HepG2 (cell line): ENCODE measurements at regions not wholly inside any gene's neighbourhood (a gene's known extent, or its start where the extent isn't known, plus 50 kb on each side); places are given as distances from the start of the nearest gene placed in this dataset.
"Not testable (repeated sequence)": the region's sequence is repeated elsewhere in the genome, so short reads cannot be mapped to it uniquely, and the experiment has no call there.

Experiments used
- CHD2 ChIP-seq: IDR thresholded peaks from 2 replicates; pipeline ENCODE4 v1.6.1; 2011; ENCODE audit warnings: low read depth, low read length, improper control_type of control experiment
- CTCF ChIP-seq: sonication (generic); formaldehyde crosslinking; IDR thresholded peaks from 2 replicates; pipeline ENCODE4 v1.5.0; 2020; ENCODE audit warnings: mild to moderate bottlenecking, missing genetic modification reagents, moderate library complexity
- KLF13 ChIP-seq: sonication (generic); formaldehyde crosslinking; IDR thresholded peaks from 2 replicates; pipeline ENCODE4 v1.4.0; 2020; ENCODE audit warnings: mild to moderate bottlenecking, missing genetic modification reagents
- ZNF225 ChIP-seq: sonication (generic); formaldehyde crosslinking; IDR thresholded peaks from 2 replicates; pipeline ENCODE4 v1.4.0; 2020; ENCODE audit warnings: mild to moderate bottlenecking, missing genetic modification reagents
- ZNF232 ChIP-seq: sonication (generic); formaldehyde crosslinking; IDR thresholded peaks from 2 replicates; pipeline ENCODE4 v1.4.0; 2020; ENCODE audit warnings: missing genetic modification reagents, borderline replicate concordance
- ZNF264 ChIP-seq: sonication (generic); formaldehyde crosslinking; IDR thresholded peaks from 2 replicates; pipeline ENCODE4 v1.4.0; 2020; ENCODE audit warnings: missing genetic modification reagents
- ZNF510 ChIP-seq: sonication (generic); formaldehyde crosslinking; IDR thresholded peaks from 2 replicates; pipeline ENCODE4 v1.4.0; 2020; ENCODE audit warnings: low read depth, mild to moderate bottlenecking, missing genetic modification reagents

GRCh38 chr15:20101281-20101680 lies 440.3 kb downstream of the GOLGA6L6 start:
- not testable (repeated sequence) for TF ChIP-seq ZNF510 (CRISPR knock-in tag); CHD2; KLF13; ZNF264 (CRISPR knock-in tag); ZNF232 (CRISPR knock-in tag); CTCF (CRISPR knock-in tag); ZNF225 (CRISPR knock-in tag)
